GM21529 (cell line): ENCODE measurements at regions not wholly inside any gene's neighbourhood (a gene's known extent, or its start where the extent isn't known, plus 50 kb on each side); places are given as distances from the start of the nearest gene placed in this dataset.
"Not testable (repeated sequence)": the region's sequence is repeated elsewhere in the genome, so short reads cannot be mapped to it uniquely, and the experiment has no call there.

Experiments used
- ATAC-seq: cut with Tn5 transposase; IDR thresholded peaks from one replicate; pipeline ENCODE4 v1.9.1; 2021; ENCODE audit not compliant: unreplicated experiment

- ATAC-seq, result no peak
Measured at GRCh38 chr2:167383610-167384194, 495.4 kb downstream of the XIRP2 start.

- ATAC-seq, result no peak
Measured at GRCh38 chr2:167381349-167381748, 493.1 kb downstream of the XIRP2 start.

GRCh38 chr2:167380555-167380954 lies 492.3 kb downstream of the XIRP2 start:
- no peak for ATAC-seq

DNA sequence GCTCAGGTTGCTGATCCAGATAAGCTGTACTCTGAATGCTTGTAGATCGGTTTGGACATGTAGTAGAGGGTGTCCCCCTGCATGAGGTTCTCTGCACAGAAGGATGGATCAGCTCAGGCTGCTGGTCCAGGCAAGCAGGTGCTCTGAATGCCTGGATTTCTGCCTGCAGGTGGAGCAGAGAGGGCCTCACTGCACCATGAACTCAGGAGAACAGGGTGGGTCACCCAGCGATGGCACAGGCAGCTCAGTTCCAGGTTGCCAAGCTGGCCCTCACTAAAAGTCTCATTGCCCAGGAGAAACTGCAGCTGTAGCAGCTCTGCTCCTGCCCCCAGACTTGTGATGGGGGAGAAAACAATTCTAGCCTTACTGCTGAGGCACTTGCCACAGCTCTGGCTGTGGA lies 491.8 kb downstream of the XIRP2 start:
- no peak for ATAC-seq

DNA sequence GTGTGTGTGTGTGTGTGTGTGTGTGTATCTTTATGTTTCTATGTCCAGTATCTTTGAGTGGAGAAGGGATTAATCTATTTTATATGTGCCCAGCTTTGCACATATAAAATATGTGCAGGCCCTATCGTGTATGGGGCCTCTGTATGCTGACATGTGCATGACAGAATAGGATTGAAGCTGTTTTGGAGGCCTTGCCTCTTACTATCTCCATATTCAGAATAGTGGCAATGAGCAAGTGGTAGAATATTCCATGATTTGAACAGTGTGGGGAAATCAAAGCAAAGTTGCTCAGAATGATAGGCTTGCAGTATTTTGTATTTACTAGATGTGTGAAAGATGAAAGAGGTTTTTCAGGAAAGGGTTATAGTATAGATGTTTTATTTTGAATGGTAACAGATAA lies 480.8 kb downstream of the XIRP2 start:
- ATAC-seq, result no peak

DNA sequence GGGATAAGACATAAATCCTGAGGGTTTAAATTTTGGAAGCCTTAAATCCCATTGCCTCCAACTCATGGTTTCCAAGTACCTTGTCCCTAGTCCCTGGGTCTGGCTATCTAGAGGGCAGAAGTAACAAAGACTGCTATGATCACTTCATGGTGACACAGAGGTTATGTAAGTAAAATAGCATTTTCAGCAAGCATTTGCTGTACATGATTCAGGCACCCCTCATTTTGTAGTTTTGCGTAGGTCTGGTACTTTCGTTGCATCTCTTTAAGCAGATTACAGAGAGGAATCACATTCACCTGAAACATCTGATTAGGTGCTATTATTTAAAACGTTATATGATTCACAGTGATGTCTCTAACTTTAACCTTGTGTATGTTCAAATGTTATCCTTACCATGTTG lies 480.1 kb downstream of the XIRP2 start:
- ATAC-seq, result no peak

- no peak for ATAC-seq
Measured at GRCh38 chr2:167365216-167365615, 476.9 kb downstream of the XIRP2 start.

DNA sequence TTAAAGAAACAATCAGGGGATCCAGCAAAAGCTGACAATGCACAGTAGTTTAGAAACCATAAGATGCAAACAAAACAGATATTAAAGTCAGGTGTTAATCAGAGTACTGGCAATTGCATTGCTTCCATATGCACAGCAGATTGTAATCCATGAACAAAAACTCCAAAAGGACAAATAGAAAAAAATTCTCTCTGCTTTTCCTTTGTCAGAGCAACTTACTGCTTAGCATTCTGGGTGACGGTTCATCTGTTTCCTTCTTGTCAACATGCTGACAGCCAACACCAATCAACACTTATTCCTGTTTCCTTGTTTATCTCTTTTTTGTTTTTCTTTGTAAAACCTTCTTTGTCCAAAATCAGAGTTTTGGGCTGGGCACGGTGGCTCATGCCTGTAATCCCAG lies 473.1 kb downstream of the XIRP2 start:
- no peak for ATAC-seq

- ATAC-seq, result no peak
Measured at GRCh38 chr2:167355821-167356220, 467.5 kb downstream of the XIRP2 start.

DNA sequence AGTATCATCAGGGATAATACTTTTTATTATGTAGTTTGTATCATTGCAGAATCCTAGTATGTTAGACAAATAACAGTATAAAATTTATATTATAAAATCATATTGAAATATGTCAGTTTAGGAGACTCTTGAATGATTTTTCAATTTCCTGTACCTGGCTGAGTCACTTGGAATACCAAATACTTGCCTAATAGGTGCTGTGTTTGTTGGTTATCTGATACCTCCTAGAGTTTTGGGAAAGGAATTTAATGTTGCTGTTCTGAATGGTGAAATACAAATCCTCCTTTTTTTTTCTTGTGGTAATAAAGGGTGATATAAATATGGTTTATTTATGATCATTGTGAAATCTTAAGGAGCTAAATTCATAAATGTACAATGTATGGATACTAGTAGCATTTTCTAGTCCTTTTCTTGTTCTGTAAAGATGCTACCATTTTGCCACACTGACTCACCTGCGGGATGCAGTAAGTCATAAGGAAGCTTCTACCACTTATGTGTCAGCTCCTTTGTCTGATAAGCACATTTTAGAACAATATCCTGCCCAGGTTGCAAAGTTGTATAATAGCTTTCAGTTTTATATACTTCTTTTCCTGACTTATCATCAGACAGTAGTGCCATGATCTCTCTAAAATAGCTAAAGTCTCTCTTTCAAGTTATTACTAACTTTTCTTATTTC lies 465.5 kb downstream of the XIRP2 start:
- no peak for ATAC-seq

GRCh38 chr2:167345559-167345958 lies 457.3 kb downstream of the XIRP2 start:
- no peak for ATAC-seq

DNA sequence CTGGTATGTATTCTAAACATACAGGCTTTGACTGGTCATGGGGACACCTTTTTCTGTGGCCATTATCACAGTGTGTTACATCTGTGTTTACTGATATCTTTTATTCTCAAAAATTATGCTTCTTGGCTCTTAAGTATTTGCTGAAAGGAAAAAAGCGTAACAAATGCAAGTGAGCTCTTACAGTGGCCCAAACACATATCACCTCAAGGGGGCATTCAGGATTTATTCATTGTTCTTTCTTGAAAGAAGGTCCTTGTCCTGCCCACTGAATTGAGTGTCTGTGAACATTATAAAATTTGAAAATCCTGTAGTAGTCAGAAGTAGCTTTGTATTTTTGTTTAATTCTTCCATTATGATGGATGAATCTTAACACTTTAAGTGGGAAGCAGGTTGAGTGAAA lies 454.5 kb downstream of the XIRP2 start:
- no peak for ATAC-seq

- ATAC-seq, result no peak
Measured at GRCh38 chr2:167340322-167340721, 452.0 kb downstream of the XIRP2 start.

DNA sequence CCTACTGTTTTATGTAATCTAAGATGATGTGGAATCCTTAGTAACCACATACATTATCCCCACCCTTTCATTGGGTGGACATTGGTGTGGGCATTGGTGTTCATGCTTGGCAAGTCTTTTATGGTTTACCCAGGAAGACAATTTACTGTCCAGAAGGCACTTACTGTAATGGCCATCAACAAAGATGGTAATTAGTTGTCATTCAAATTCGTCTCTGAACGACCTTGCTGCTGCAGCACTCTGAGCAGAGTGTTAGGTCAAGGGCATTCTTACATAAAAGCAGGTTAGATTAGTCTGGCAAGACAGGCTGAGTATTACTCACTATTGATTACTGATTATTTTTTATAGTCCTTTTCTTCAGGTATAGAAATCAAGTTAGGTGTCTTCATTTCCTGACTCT lies 447.9 kb downstream of the XIRP2 start:
- ATAC-seq, result no peak

- ATAC-seq, result no peak
Measured at GRCh38 chr2:167335541-167335992, 447.3 kb downstream of the XIRP2 start.

DNA sequence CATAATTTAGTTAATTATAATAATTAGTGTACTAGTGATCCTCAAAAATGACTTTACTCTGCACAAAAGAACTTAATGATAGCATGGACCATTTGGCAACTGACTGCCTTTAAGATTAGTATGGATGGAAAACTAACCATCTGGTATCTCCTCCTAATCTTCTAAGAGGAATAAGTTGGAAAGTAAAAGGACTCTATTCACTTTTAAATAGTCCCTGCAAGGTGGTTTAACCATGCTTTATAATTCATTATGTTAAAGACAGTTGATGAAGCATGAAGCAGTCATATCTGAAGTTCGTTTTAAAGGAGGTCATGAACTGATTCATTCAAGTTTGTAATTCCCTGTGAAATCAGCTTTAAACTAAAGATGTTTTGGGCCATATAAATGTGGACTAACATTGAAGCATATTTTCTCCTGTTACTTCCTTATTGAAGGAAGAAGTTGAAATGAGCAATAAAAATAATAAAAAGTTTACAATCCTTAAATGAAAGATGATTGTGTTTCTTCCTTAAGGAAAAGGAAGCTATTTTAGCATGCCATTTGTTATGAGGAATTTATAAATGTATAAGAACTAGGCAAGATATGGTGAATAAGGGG lies 446.0 kb downstream of the XIRP2 start:
- ATAC-seq, result no peak

- no peak for ATAC-seq
Measured at GRCh38 chr2:167333245-167333644, 445.0 kb downstream of the XIRP2 start.

- ATAC-seq, result no peak
Measured at GRCh38 chr2:167332358-167332757, 444.1 kb downstream of the XIRP2 start.

GRCh38 chr2:167331636-167332232 lies 443.5 kb downstream of the XIRP2 start:
- no peak for ATAC-seq

- not testable (repeated sequence) for ATAC-seq
Measured at GRCh38 chr2:167328808-167329207, 440.5 kb downstream of the XIRP2 start.

- ATAC-seq, result no peak
Measured at GRCh38 chr2:167322795-167323194, 434.5 kb downstream of the XIRP2 start.

- no peak for ATAC-seq
Measured at GRCh38 chr2:167318581-167318980, 430.3 kb downstream of the XIRP2 start.
